ENCODE measurements at regions not wholly inside any gene's neighbourhood (a gene's known extent, or its start where the extent isn't known, plus 50 kb on each side); places are given as distances from the start of the nearest gene placed in this dataset.
"Not testable (repeated sequence)": the region's sequence is repeated elsewhere in the genome, so short reads cannot be mapped to it uniquely, and the experiment has no call there.

DNA sequence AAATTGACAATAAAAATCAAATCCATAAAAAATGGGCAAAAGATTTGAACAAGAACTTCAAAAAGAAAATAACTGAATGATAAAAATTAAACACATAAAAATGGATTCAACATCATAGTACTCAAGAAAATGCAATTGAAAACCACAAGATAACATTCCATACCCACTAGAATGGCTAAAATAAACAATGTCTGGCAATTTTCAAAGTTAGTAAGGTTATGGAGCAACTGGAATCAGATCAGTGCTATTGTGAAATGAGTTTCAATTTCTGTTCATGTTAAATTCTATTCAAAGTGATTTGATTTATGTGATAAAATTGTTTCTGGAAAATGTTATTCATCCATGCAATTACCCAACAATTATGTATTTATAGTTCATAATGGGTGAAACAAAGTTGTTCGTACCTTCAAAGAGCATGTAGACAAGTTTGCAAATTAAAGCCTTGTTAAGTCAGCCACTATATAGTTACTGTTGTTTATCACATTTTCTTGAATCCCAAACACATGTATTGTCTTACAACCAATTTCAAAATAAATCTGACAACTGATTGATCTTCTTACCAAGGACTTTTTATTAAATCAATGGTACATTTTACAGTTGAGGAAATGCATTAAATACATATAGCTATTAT, 151.5 kb upstream of the CENPW start:
- ATAC-seq (ENCODE audit: poor library complexity) (no peak), DNase-seq (no peak)
- intact Hi-C loops (cut with DNase I) = no loop called here

DNA sequence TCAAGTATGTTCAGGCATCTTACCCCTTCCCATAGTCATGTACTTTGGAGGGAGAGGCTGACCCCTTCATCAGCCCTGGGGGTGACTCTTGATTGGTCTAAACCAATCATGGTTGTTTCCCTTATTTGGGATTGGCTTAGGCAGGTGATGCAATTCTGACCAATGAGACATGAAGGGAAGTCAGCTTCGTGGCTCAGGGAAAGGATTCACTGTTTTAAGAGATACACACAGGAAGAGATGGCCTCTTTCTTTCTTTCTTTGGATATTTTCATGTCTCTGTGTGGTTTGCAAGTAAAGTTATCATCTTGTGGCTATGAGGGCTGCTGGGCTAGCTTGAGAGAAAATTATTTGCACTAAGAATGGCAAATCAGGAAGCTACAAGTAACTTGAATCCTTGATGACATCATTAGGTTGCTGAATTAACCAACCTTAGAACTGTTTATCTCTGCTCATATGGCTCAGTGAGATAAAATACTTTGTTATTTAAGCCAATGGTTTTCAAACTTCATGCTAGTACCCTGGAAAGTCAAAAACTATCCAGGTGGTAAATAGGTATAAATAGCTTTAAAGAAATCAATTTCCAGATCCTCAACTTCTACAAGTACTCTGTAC, 144.2 kb upstream of the CENPW start:
- no peak for ATAC-seq (ENCODE audit: poor library complexity)

DNA sequence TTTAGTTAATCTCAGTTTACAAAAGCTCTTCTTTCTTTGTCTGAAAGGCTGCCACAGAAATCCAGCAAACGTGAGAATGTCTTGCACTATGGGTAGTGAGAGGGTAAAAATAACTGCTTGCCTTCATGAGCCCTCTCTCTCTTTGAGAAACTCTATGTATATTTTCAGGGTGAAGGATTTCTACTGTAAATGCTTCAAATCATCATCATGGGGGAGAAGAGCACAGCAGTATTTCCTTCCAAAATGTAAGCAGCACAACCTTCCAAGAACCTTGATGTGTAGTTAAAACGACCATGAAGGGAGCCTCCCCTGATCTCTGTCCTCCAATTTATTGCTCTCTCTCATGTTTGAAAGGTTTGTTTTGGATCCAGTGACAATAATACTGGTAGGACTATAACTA, 141.3 kb upstream of the CENPW start:
- DNase-seq (no peak), ATAC-seq (ENCODE audit: poor library complexity) (no peak)
- intact Hi-C loops (cut with DNase I) = no loop called here

More for the DNA sequence above, 144.2 kb upstream of the CENPW start:
- DNase-seq = no peak
- intact Hi-C loops (cut with DNase I) = no loop called here

DNA sequence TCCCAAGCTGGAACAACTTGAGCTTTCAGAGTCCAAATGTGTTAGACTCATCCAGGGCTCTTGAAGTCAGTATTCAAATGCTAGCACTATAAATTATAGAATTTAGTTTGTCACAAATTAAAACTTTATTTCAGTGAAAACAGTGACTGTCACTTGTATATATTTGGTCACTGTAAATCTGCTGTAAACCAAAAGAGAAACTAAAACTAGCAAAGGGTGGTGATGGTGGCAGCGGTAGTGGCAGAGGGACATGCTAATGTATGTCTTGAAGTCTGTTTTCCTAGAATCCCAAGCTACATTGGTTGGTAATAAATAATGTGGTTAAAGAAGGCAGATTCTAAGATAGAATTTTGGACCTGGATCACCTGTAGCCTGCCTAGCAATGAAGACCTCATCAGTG, 140.4 kb upstream of the CENPW start:
- ATAC-seq (ENCODE audit: poor library complexity) (no peak), DNase-seq (no peak)
- intact Hi-C loops (cut with DNase I) = no loop called here

DNA sequence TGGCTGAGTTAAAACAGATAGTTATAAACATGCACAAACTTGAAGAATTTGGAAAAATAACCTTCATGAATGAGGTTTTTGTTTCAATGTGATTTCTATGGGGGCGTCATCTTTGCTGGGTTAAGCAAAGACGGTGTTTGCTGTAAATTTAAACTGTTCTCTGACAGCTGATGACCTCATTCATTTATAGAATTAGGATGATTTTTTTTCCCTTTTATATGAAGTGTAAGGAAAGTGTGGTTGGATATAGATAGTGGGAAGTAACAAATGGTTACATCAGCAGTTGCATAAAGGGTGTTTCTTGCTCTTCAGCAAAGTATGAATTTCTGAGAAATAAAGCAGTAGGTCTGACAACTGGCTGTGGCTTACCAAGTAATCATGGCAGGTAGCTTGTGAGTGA, 137.2 kb upstream of the CENPW start:
- DNase-seq (no peak), ATAC-seq (ENCODE audit: poor library complexity) (no peak)
- intact Hi-C loops (cut with DNase I) = no loop called here

DNA sequence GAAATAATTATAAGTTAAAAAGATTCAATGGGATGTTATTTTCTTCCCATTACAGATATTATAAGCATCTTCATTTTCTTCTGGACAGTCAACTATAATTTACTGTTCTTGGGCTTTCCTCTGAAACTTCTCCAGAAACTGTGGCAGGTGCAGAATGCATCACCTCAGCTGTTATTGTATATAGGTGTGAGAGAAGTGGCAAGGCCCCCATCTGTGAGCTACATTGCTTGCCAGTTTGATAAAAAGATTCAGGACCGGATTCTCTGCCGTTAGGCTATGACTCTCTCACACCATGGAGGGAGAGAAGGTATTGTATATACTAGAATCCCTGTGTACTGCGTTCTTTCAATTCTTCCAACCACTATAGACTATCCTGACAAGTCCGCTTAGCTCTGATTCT, 135.8 kb upstream of the CENPW start:
- no peak for DNase-seq

DNA sequence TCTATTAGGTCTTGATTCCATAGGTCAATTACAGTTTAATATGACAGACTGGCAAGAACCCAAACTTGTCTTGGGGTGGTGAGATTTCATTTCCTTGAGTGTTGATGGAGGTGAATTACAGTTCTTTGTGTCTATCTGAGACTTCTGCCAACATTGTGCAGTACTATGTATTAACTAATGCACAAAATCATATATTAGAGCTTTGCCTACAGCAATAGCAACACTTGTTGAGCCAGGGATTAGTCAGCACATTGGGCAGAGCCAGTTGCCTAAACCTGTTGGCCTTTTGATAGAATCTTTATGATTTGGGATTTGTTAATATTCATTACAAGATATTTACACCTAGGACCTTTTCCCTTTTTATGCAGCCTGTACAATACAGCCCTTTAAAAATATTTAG, 135.3 kb upstream of the CENPW start:
- DNase-seq (no peak), ATAC-seq (ENCODE audit: poor library complexity) (no peak)
- intact Hi-C loops (cut with DNase I) = no loop called here

More for the DNA sequence above, 135.8 kb upstream of the CENPW start:
- intact Hi-C loops (cut with DNase I) = no loop called here
- ATAC-seq (ENCODE audit: poor library complexity) = no peak

DNA sequence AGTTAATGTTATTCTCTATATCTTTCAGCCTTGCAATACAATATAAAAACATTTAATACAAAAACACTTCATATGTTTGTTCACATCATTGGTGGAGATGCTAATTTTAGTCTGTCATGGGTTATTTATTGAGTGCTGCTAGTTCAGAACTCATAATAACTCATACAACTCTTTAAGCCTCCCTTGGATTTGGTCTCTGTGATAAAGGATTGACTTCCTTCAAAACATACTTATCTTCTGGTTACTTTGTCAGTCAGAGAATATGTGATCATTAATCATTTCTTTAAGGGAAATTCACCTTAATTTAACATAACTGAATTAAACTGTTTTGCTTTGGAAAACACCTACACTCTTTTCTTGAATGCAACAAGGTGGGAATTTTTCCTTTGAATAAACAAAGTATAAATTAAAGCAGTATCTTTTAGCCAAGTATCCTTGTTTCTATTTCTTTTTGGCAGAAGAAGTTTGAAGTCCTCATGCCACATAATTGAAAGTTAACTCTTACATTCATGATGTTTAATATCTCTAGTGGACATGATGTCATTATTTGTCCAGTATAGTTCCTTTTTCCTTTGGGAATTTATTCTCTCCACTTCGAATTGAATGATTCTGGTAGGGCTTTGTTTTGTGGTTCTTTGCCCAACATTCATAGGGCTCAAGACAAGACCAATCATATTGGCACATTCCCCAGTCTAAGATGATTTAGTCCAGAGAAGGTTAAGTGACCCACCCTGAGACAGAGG, 133.2 kb upstream of the CENPW start:
- no peak for ATAC-seq (ENCODE audit: poor library complexity)
- intact Hi-C loops (cut with DNase I) = no loop called here
- no peak for DNase-seq

DNA sequence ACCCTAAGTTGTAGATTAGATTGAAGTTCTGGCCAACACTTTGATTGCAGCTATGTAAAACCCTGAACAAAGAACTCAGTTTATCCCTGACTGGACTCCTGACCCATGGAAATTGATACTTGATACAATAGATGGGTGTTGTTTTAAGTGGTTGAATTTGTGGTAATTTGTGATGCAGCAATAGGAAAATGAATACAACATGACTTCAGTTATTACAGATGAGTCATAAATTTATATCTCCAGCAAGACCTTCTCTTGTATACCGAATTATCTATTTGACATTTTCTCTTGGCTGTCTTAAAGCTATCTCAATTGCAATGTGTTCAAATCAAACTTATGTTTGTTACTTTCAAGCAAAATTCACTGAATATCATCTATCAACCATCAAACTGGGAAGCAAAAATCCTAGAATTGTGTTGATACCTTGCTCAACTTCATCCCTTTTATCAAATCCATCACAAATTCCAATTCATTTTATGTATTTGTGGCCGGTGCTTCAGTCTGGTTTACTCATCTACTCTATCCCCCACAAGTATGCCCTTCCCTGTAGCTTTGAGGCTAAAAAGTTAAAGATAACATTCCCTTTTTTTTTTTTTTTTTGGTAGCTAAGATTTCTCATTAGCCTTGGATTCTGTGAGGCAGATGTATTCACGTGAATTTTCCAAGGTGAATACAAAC, 129.4 kb upstream of the CENPW start:
- DNase-seq (no peak), ATAC-seq (ENCODE audit: poor library complexity) (no peak)
- intact Hi-C loops (cut with DNase I) = no loop called here

DNA sequence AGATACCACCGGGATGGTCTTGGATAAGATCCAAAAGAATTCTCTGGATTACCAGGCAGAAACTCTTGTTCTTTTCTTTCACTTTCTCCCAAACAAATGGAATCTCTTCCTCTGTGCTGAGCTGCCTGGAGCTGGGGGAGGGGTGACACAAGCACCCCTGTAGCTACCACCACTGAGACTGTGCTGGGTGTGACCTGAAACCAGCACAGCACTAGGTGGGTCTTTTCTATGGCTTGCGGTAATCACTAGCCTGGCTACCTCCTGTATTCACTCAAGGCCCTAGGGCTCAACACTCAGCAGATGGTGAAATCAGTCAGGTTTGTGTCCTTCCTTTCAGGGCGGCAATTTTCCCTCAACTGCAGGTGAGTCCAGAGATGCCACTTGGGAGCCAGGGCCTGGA, 122.4 kb upstream of the CENPW start:
- intact Hi-C loops (cut with DNase I) = no loop called here
- DNase-seq (no peak), ATAC-seq (ENCODE audit: poor library complexity) (no peak)

DNA sequence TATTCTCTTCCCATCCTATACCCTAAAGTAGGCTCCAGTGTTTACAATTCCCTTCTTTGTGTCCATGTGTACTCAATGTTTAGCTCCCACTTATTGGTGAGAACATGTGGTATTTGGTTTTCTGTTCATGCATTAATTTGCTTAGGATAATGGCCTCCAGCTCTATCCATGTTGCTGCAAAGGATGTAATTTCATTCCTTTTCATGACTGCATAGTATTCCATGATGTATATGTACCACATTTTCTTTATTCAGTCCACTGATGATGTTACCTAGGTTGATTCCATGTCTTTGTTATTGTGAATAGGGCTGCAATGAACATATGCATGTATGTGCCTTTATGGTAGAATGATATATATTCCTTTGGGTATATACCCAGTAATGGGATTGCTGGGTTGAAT, 119.0 kb upstream of the CENPW start:
- DNase-seq; ATAC-seq (ENCODE audit: poor library complexity); intact Hi-C loops (cut with DNase I): not testable (repeated sequence)

DNA sequence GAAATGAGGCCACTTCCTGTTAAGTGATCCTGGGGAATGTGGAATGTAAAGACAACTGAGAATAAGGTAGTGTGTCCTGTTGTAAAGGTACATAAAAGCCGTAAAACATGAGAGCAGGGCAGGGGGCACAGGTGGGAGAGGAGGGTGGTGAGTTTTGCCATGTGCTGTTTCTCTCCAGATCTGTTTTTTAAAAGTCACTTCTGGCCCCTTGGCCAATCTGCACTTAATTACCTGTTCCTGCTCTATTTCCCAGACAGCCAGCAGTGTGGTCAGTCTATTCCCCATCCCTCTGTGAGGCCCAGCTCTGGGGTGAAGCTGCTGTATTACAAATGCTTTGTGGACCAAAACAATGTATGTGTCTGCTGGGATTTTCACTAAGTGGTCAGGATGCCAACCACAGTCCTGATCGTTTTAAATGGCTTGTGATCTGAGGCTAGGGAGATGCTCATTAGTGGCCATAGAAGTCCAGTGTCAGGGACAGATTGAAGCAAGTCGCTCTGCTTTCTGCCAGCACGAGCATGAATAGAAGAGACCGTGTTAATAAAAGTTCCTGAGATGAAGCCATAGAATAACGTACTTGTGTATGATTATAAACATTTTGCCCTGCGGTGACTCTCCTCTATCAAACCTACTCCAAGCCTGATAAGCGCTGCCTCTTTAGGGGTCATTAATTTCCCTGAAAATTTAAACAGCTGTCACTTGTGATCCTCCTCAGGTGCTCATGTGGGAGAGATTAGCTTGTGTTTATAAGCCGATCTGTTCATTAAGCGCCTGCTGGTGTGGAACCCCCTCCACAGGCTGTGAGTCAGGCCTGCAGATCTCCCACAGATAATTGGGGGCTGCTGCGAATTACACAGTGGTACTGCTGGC, 111.8 kb upstream of the CENPW start:
- DNase-seq = no peak
- intact Hi-C loops (cut with DNase I) = no loop called here
- no peak for ATAC-seq (ENCODE audit: poor library complexity)

DNA sequence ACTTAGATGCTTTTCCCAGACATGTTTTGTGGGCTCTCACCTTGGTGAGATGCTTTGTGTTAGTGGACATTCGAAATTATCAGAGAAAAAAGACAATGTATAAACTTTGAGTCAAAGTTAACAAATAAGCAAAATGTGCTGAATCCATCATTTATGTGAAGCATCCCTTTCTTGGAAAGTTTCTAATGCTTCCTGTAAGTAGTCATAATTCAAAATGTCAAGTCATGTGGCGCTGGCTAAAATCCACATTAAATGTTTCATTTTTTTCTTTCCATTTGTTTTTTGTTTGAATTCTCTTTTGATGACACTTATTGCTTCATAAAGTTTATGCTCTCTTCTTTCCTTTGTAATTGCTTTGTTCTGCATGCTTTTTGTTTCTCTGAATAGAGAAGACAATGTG, 107.2 kb upstream of the CENPW start:
- intact Hi-C loops (cut with DNase I) = no loop called here
- no peak for ATAC-seq (ENCODE audit: poor library complexity)

DNA sequence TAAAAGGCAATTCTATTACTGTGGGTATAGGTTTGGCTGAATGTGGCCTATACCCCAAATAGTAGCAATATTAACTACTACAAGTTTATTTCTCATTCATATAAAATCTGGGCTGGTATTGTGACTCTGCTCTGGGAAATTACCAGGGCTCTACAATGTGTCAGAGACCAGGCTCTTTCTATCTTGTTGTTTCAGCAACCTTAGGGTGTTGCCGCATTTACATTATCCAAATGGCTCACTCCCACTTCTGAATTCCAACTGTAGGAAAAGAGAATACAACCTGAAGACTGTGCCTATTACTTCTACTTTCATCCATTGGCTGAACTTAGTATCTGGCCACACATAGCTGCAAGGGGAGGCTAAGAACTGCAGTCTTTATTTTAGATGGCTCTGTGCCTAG, 106.7 kb upstream of the CENPW start:
- DNase-seq (no peak), ATAC-seq (ENCODE audit: poor library complexity) (no peak)
- intact Hi-C loops (cut with DNase I) = no loop called here

More for the DNA sequence above, 107.2 kb upstream of the CENPW start:
- no peak for DNase-seq

DNA sequence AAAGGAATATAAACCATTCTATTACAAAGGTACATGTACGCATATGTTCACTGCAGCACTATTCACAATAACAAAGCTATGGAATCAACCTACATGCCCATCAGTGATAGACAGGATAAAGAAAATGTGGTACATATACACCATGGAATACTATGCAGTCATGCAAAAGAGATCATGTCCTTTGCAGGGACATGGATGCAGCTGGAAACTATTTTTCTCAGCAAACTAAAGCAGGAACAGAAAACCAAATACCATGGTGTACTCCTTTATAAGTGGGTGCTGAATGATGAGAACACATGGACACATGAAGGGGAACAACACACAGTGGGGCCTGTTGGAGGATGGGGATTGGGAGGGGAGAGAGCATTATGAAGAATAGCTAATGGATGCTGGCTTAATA, 104.6 kb upstream of the CENPW start:
- ATAC-seq (ENCODE audit: poor library complexity) (no peak), DNase-seq (no peak)
- intact Hi-C loops (cut with DNase I) = no loop called here

DNA sequence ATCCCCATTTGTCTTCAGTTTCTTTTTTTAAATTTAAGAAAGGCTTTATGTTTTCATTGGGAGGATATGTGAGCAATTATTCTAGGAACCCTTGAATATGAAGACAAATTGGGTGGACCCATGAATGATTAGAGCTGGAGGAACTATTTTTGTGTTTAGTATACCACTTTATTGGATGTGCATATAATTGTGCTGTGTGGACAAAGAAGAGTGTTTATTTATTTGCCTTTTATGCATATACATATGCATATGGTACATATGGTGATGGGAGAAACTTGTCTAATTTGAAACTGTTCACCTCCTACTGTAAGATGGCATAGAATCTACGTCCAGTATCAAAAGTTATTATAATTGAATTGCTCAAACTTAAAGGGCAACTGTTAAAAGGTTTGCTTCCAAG, 94.8 kb upstream of the CENPW start:
- DNase-seq (no peak), ATAC-seq (ENCODE audit: poor library complexity) (no peak)
- intact Hi-C loops (cut with DNase I) = no loop called here

DNA sequence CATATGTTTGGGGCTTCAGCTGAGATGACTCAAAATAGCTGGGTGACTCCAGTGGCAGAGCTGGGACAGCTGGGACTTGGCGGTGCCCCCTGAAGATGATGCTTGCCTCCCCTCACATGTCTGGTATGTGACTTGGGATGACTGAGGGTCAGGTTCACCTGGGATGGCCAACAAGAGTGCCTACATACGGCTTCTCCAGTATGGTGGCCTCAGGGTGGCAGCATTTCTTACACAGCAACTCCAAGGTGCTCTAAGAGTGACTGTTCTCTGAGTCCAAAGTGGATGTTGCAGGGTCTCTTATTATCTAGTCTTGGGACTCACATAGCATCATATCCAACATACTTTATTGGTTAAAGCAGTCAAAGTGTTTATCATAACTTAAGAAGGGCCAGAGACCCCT, 87.8 kb upstream of the CENPW start:
- ATAC-seq (ENCODE audit: poor library complexity) = no peak
- intact Hi-C loops (cut with DNase I) = no loop called here
- DNase-seq = no peak

DNA sequence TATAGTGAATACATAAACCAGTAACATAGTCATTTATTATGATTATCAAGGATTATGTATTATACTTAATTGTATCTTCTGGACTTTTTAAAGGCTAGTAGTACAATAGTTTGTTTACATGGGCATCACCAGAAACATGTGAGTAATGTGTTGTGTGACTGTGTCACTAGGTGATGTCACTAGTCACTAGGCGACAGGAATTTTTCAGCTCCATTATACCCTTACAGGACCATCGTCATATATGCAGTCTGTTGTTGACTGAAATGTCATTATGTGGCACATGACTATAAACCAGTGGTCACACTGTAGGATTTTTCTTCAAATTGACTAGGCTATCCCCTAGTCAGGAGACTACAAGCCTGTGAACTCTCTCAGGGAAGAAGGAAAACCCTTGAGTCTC, 86.5 kb upstream of the CENPW start:
- ATAC-seq (ENCODE audit: poor library complexity) = no peak
- DNase-seq = no peak
- intact Hi-C loops (cut with DNase I) = no loop called here

DNA sequence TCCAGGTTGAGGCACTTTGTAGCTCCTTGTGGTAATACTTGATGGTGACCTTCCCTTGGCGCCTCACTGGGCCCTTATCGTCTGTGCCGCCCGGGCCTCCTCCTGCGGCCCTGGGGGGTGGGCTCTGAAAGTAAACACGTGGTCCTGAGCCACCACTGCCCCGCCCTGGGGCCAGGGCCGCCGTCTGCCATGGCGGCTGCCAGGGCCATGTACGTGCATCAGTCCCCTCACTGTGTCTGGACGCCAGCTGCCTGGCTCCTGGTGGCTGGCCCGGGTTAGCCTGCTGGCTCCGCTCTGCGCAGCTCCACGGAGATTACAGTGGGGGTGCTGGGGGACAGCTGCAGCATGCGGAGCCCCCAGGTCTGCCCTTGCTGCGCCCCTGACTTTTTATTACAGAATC, 81.8 kb upstream of the CENPW start:
- DNase-seq (no peak), ATAC-seq (ENCODE audit: poor library complexity) (no peak)
- intact Hi-C loops (cut with DNase I) = no loop called here
